ENCODE measurements at regions not wholly inside any gene's neighbourhood (a gene's known extent, or its start where the extent isn't known, plus 50 kb on each side); places are given as distances from the start of the nearest gene placed in this dataset.

- Histone ChIP-seq H3K9me3 (ENCODE audit: control insufficient read depth in 2 of 3, insufficient read depth in 1 of 3, low read length in 3 of 3) (no peaks in the 10 kb centered on the region), H3K4me1 (ENCODE audit: control insufficient read depth in 2 of 3, insufficient read depth in 2 of 3, low read depth in 1 of 3, low read length in 3 of 3) (no peaks in the 10 kb centered on the region), H3K4me3 (ENCODE audit: low read length in 3 of 3) (no peak overlapping the region), H3K27ac (ENCODE audit: low read depth in 2 of 2, low read length in 2 of 2) (no peak overlapping the region), H3K36me3 (ENCODE audit: control insufficient read depth in 2 of 3, insufficient read depth in 3 of 3, low read length in 3 of 3) (no peaks in the 10 kb centered on the region), H3K27me3 (ENCODE audit: control insufficient read depth, insufficient read depth, low read length) (no peaks in the 10 kb centered on the region), H3K9ac (ENCODE audit: low read length in 3 of 3) (no peak overlapping the region)
- TF ChIP-seq, protein P1, sequence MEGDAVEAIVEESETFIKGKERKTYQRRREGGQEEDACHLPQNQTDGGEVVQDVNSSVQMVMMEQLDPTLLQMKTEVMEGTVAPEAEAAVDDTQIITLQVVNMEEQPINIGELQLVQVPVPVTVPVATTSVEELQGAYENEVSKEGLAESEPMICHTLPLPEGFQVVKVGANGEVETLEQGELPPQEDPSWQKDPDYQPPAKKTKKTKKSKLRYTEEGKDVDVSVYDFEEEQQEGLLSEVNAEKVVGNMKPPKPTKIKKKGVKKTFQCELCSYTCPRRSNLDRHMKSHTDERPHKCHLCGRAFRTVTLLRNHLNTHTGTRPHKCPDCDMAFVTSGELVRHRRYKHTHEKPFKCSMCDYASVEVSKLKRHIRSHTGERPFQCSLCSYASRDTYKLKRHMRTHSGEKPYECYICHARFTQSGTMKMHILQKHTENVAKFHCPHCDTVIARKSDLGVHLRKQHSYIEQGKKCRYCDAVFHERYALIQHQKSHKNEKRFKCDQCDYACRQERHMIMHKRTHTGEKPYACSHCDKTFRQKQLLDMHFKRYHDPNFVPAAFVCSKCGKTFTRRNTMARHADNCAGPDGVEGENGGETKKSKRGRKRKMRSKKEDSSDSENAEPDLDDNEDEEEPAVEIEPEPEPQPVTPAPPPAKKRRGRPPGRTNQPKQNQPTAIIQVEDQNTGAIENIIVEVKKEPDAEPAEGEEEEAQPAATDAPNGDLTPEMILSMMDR (IDR thresholded peaks at IDR 0.05; ENCODE audit: borderline replicate concordance, extremely low read depth, insufficient read depth) = no peak
- no peak for FAIRE-seq
- DNase-seq = no peak
- intact Hi-C loops (cut with DNase I) = no loop called here
Observed at GRCh38 chr14:84125676-84126075, 1404.3 kb upstream of the FLRT2 start.

GRCh38 chr14:84127495-84127894, 1402.4 kb upstream of the FLRT2 start:
- Histone ChIP-seq H3K9ac (ENCODE audit: low read length in 3 of 3) (no peak overlapping the region), H3K9me3 (ENCODE audit: control insufficient read depth in 2 of 3, insufficient read depth in 1 of 3, low read length in 3 of 3) (no peaks in the 10 kb centered on the region), H3K27me3 (ENCODE audit: control insufficient read depth, insufficient read depth, low read length) (no peaks in the 10 kb centered on the region), H3K4me3 (ENCODE audit: low read length in 3 of 3) (no peak overlapping the region), H3K4me1 (ENCODE audit: control insufficient read depth in 2 of 3, insufficient read depth in 2 of 3, low read depth in 1 of 3, low read length in 3 of 3) (no peaks in the 10 kb centered on the region), H3K27ac (ENCODE audit: low read depth in 2 of 2, low read length in 2 of 2) (no peak overlapping the region), H3K36me3 (ENCODE audit: control insufficient read depth in 2 of 3, insufficient read depth in 3 of 3, low read length in 3 of 3) (no peaks in the 10 kb centered on the region)
- TF ChIP-seq, protein P1 (IDR thresholded peaks at IDR 0.05; ENCODE audit: borderline replicate concordance, extremely low read depth, insufficient read depth) = no peak
- DNase-seq = no peak
- no peak for FAIRE-seq
- intact Hi-C loops (cut with DNase I) = no loop called here

- H3K27ac ChIP-seq (ENCODE audit: low read depth in 2 of 2, low read length in 2 of 2) = no peak overlapping the region
- intact Hi-C loops (cut with DNase I) = no loop called here
- FAIRE-seq (no peak), DNase-seq (no peak)
- H3K27me3 ChIP-seq (ENCODE audit: control insufficient read depth, insufficient read depth, low read length) = no peaks in the 10 kb centered on the region
- no peak overlapping the region for H3K4me3 ChIP-seq (ENCODE audit: low read length in 3 of 3)
- no peaks in the 10 kb centered on the region for H3K9me3 ChIP-seq (ENCODE audit: control insufficient read depth in 2 of 3, insufficient read depth in 1 of 3, low read length in 3 of 3)
- H3K9ac ChIP-seq (ENCODE audit: low read length in 3 of 3) = no peak overlapping the region
- H3K36me3 ChIP-seq (ENCODE audit: control insufficient read depth in 2 of 3, insufficient read depth in 3 of 3, low read length in 3 of 3) = no peaks in the 10 kb centered on the region
- H3K4me1 ChIP-seq (ENCODE audit: control insufficient read depth in 2 of 3, insufficient read depth in 2 of 3, low read depth in 1 of 3, low read length in 3 of 3) = no peaks in the 10 kb centered on the region
- TF ChIP-seq, protein P1 (IDR thresholded peaks at IDR 0.05; ENCODE audit: borderline replicate concordance, extremely low read depth, insufficient read depth) = no peak
Observed at GRCh38 chr14:84128050-84128449, 1401.9 kb upstream of the FLRT2 start.

DNA sequence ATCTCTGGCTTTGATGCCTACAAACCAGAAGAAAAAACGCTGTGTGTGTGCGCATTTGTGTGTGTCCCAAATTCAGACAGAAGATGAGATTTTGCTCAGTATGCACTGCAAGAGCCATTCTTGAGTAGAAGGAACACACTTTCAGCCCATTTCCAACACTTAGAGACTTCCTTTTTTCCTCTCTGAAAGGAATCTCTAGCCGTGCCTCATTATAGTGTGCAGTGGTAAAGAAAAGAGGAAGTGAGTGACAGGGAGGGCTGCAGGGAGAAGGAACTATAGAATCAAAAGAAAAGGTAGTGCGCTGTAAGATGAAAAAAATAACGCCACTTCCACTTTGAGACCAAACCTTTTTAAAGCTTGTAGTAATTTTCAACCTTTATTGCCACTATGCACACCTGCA, 1400.9 kb upstream of the FLRT2 start:
- FAIRE-seq (no peak), DNase-seq (no peak)
- no peak overlapping the region for H3K9ac ChIP-seq (ENCODE audit: low read length in 3 of 3)
- intact Hi-C loops (cut with DNase I) = no loop called here
- no peaks in the 10 kb centered on the region for H3K27me3 ChIP-seq (ENCODE audit: control insufficient read depth, insufficient read depth, low read length)
- no peaks in the 10 kb centered on the region for H3K9me3 ChIP-seq (ENCODE audit: control insufficient read depth in 2 of 3, insufficient read depth in 1 of 3, low read length in 3 of 3)
- TF ChIP-seq, protein P1 (IDR thresholded peaks at IDR 0.05; ENCODE audit: borderline replicate concordance, extremely low read depth, insufficient read depth) = no peak
- no peaks in the 10 kb centered on the region for H3K4me1 ChIP-seq (ENCODE audit: control insufficient read depth in 2 of 3, insufficient read depth in 2 of 3, low read depth in 1 of 3, low read length in 3 of 3)
- H3K4me3 ChIP-seq (ENCODE audit: low read length in 3 of 3) = no peak overlapping the region
- no peaks in the 10 kb centered on the region for H3K36me3 ChIP-seq (ENCODE audit: control insufficient read depth in 2 of 3, insufficient read depth in 3 of 3, low read length in 3 of 3)
- no peak overlapping the region for H3K27ac ChIP-seq (ENCODE audit: low read depth in 2 of 2, low read length in 2 of 2)

Data from kidney (tissue), 13 donors.